ENCODE measurements at regions not wholly inside any gene's neighbourhood (a gene's known extent, or its start where the extent isn't known, plus 50 kb on each side); places are given as distances from the start of the nearest gene placed in this dataset.

GRCh38 chr15:36434177-36434576 lies 145.2 kb upstream of the CDIN1 start:
- no peak for ATAC-seq
- intact Hi-C loops (cut with DNase I), result no loop called here
- no peak for FAIRE-seq
- Histone ChIP-seq H3K27me3 (no peaks in the 10 kb centered on the region), H3K4me3 (no peak overlapping the region), H3K4me1 (no peaks in the 10 kb centered on the region), H3K27ac (no peak overlapping the region), H3K36me3 (no peaks in the 10 kb centered on the region), H3K9me3 (no peaks in the 10 kb centered on the region)
- DNase-seq, result no peak
- TF ChIP-seq CTCF (IDR thresholded peaks at IDR 0.05), result no peak

DNA sequence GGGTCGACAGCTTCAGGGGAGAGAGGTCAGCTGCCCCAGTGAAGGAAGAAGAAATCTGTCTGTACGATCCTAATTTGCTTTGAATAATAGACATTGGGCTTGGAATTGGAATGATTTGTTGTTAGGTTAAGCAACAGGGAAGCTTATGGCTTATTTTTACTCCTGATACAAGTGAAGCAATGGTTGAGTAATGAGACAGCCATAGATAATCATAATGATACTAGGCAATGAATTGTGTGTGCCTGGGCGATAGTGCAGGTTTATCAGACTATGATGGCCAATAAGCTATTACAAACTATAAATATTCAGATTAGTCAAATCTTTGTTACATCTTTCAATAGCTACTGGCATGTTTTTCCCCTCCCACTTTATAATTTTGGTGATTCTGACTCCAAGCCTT lies 140.9 kb upstream of the CDIN1 start:
- no peak for ATAC-seq
- intact Hi-C loops (cut with DNase I), result no loop called here
- DNase-seq, result no peak
- Histone ChIP-seq H3K9me3 (no peaks in the 10 kb centered on the region), H3K27me3 (no peaks in the 10 kb centered on the region), H3K27ac (no peak overlapping the region), H3K36me3 (no peaks in the 10 kb centered on the region), H3K4me1 (no peaks in the 10 kb centered on the region), H3K4me3 (no peak overlapping the region)
- no peak for TF ChIP-seq CTCF (IDR thresholded peaks at IDR 0.05)
- WGBS, 2 donors, result 59 to 81% methylated on average over 3 of the region's 3 CpGs
- no peak for FAIRE-seq

GRCh38 chr15:36447373-36447772 lies 132.1 kb upstream of the CDIN1 start:
- no peaks in the 10 kb centered on the region for H3K27me3 ChIP-seq
- no peak for ATAC-seq
- no peak for DNase-seq
- 90 to 93% methylated on average over 2 of the region's 2 CpGs for WGBS, 2 donors
- no peak overlapping the region for H3K4me3 ChIP-seq
- H3K27ac ChIP-seq, result no peak overlapping the region
- no peak for FAIRE-seq
- no peaks in the 10 kb centered on the region for H3K4me1 ChIP-seq
- intact Hi-C loops (cut with DNase I), result no loop called here
- H3K9me3 ChIP-seq, result no peaks in the 10 kb centered on the region
- no peaks in the 10 kb centered on the region for H3K36me3 ChIP-seq
- TF ChIP-seq CTCF (IDR thresholded peaks at IDR 0.05), result no peak

GRCh38 chr15:36448418-36448817 lies 131.0 kb upstream of the CDIN1 start:
- TF ChIP-seq CTCF (IDR thresholded peaks at IDR 0.05), result no peak
- no peak for ATAC-seq
- H3K36me3 ChIP-seq, result no peaks in the 10 kb centered on the region
- no peak overlapping the region for H3K27ac ChIP-seq
- H3K9me3 ChIP-seq, result no peaks in the 10 kb centered on the region
- intact Hi-C loops (cut with DNase I), result no loop called here
- H3K4me3 ChIP-seq, result no peak overlapping the region
- no peak for FAIRE-seq
- no peak for DNase-seq
- no peaks in the 10 kb centered on the region for H3K27me3 ChIP-seq
- H3K4me1 ChIP-seq, result no peaks in the 10 kb centered on the region

DNA sequence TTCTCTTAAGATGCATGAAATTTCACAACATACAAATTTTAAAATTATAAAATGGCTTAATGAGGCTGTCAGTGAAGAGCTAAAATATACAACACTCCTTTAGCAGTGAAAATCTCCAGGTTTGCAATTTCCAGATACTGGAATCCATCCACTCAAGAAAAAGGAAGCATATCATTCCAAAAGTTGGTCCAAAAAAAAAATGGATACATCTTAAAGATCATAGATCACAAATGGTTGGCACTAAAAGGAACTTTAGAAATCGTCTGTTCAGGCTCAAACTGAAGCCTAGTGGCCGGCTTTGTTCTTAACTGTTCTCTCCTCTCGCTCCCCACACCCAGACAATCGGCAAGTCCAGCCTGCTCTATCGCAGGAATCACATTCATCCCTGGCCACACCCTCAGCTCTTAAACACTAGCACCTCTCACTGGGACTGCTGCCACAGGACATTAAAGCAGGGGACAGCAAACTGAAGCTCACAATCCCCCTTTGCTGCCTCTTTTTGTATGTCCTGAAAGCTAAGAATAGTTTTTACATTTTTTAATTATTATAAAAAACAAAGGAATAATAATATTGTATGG lies 130.3 kb upstream of the CDIN1 start:
- Histone ChIP-seq H3K27ac (no peak overlapping the region), H3K36me3 (no peaks in the 10 kb centered on the region), H3K4me3 (no peak overlapping the region), H3K27me3 (no peaks in the 10 kb centered on the region), H3K4me1 (no peaks in the 10 kb centered on the region), H3K9me3 (no peaks in the 10 kb centered on the region)
- no peak for TF ChIP-seq CTCF (IDR thresholded peaks at IDR 0.05)
- whole genome bisulfite sequencing, 2 donors, result 57 to 62% methylated on average over 5 of the region's 5 CpGs
- ATAC-seq, result no peak
- FAIRE-seq, result no peak
- intact Hi-C loops (cut with DNase I), result no loop called here
- DNase-seq, result no peak

Measured in pancreas (tissue), 10 donors.